ENCODE measurements at regions not wholly inside any gene's neighbourhood (a gene's known extent, or its start where the extent isn't known, plus 50 kb on each side); places are given as distances from the start of the nearest gene placed in this dataset.

DNA sequence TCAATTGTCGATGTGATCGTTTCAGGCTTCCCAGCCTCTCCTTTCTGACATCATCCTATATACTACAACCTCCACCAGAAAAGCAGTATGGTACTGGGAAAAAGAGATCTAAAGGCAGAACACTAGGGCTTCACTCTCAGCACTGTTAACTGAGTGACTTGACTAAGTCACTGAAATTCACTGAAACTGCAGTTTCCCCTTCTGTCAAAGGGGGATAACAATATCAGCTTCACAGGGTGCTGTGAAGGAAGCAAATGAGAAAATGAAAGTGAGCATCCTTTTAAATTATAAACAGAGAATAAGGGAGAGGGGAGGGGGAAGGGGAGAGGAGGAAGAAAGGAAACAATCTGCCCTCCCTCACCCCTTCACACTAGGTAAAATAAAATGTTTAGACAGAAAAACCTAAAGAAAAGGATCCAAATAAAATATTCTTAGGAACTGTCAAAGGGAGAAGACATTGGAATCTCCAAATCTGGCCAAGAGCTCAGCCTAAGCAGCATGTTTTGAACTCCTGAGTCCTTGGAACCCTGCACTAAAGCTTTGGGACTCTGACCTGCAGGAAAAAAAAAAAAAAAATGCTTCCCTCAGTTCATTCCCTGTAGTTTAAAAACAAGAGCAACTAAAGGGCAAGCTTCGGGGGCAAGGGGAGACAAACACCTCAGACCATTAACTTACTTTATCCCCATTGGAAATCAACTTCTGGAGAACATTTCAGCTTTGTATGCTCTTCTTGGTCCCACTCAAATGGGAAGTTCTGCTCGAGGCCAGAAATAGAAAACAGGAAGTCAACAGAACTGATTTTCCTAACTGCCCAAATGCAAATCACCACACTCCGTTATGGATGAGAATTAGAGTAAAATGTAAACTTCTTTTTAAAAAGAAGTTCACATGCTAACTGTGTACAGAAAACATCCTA is 178.3 kb downstream of the DEPDC1B start:
- Mint-ChIP-seq H3K27ac (no peak overlapping the region), H3K36me3 (no peaks in the 10 kb centered on the region), H3K9me3 (peaks cover 0 to 4% of the 10 kb centered on the region in 2 donors)
- DNase-seq (ENCODE audit: low spot score in 2 of 2), result no peak
- ATAC-seq, result no peak

DNA sequence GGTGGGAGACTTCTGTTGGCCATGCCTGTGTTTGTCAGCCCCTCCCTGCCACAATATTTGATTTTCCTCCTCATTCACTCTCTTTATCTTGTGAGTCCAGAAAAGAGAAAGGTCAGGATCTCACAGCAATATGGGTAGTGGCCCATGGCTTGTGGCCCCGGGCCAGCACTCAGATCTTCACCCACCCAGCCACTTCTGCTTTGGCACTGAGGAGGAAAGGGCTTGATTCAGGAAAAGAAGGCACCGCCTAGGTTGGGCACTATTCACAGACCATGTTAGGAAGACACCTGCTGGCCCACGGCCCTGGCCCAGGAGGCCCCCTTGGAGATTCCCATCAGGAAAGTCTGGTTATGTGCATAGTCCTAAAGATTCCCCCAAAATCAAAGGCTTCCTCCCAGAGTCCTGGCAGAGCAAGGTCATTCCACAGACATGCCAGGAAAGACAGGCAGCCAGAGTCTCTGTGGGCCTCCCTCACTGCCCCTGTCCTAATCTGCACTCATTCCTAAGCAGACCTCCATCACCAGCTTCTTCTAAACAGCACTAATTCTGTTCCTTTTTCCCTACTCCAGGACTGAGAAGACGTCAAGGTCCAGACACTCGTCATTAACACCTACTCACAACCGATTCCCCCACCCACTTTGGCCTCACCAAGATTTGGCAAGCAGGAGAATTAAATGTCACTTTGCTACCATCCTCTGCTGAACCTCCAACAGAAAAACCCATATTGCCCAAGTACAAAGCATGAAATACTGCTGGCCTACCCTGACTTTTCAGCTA is 179.3 kb downstream of the DEPDC1B start:
- Mint-ChIP-seq H3K36me3 (no peaks in the 10 kb centered on the region), H3K9me3 (peaks cover 0 to 3% of the 10 kb centered on the region in 2 donors), H3K27ac (no peak overlapping the region)
- ATAC-seq (no peak), DNase-seq (ENCODE audit: low spot score in 2 of 2) (no peak)

DNA sequence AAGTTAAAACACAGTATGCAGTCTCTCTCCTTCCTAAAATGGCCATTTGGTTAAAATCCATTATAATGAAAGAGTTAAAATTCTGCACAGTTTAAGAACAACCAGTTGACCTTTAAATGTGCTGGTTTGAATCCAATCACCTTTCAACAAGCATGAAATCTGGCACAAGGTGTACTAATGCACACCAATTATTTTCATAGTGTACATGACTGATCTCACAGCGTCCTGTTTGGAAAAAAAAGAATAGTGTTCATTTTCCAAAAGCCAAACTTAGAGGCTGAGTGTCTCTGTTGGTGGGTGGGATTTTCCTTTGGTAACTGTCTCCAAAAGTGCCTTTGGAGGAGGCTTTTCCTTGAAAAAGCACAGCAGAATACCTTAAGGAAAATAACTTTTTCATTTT is 180.6 kb downstream of the DEPDC1B start:
- H3K9me3 Mint-ChIP-seq, result no peaks in the 10 kb centered on the region
- DNase-seq (ENCODE audit: low spot score in 2 of 2) (no peak), ATAC-seq (no peak)
- no peak overlapping the region for H3K27ac Mint-ChIP-seq
- no peaks in the 10 kb centered on the region for H3K36me3 Mint-ChIP-seq

DNA sequence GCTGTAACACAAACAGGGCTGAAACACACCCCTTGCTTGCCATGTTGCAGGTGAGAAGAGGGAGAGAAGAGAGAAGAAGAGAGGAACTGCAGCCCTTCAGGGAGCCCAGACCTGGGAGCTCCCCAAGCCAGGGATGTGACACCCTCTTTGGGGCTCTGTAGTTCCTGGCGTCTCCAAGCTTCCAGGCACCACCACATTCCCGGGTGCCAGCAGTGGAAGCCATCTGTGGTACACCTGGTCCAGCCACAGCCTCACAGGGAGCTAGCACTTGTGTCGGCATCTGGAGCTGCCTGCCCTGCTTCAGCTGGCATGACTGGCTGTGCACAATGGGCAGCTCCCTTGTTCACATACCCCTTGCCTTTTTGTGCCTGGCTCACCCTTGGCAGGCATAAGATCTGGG is 182.1 kb downstream of the DEPDC1B start:
- H3K27ac Mint-ChIP-seq, result no peak overlapping the region
- DNase-seq (ENCODE audit: low spot score in 2 of 2) (no peak), ATAC-seq (no peak)
- H3K36me3 Mint-ChIP-seq, result no peaks in the 10 kb centered on the region
- H3K9me3 Mint-ChIP-seq, result no peaks in the 10 kb centered on the region

DNA sequence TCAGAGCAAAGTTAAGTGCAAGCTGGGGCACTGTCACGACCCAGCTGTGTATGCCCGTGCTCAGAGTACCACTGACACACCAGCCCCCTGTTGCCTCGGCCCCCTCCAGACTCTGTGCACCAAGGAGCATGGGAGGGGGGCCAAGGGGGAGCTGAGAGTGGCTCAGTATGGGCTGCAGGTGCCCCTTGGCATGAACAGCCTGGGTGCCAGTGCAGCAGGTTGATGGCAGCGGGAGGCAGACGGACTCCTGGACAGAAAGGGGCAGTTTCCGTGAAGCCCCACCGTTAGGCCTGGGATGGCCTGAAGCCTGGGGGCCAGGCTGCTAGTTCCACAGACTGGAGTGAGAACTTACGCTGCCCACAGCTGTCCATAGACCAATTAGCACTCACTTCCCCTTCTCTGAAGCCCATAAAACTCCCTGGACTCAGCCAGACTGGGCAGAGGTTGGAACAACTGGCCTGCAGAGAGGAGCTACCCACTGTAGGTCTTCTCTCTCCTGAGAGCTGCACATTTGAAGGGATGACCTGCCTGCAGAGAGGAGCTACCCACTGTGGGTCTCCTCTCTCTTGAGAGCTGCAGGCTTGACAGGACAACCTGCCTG is 182.8 kb downstream of the DEPDC1B start:
- Mint-ChIP-seq H3K36me3 (no peaks in the 10 kb centered on the region), H3K27ac (no peak overlapping the region), H3K9me3 (no peaks in the 10 kb centered on the region)
- DNase-seq (ENCODE audit: low spot score in 2 of 2) (no peak), ATAC-seq (no peak)

DNA sequence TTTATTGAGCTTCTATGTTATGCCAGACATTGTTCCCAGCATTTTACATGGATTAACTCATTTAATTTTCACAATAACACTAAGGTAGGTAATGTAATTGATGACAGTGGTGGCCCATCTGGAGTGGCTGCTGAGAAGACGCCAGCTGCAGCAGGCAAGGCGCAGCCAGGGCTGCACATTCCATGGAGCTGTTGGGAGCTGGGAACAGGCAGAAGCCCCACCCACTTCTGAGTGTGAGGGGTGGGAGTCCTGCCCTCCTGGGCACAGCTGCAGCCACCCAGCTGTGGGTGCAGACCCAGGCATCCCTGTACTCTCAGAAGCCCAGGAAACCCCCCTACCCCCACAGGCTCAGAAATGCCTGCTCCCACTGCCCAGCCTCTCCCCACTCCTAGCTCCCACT is 183.3 kb downstream of the DEPDC1B start:
- ATAC-seq (no peak), DNase-seq (ENCODE audit: low spot score in 2 of 2) (no peak)
- H3K9me3 Mint-ChIP-seq, result no peaks in the 10 kb centered on the region
- H3K36me3 Mint-ChIP-seq, result no peaks in the 10 kb centered on the region
- no peak overlapping the region for H3K27ac Mint-ChIP-seq

DNA sequence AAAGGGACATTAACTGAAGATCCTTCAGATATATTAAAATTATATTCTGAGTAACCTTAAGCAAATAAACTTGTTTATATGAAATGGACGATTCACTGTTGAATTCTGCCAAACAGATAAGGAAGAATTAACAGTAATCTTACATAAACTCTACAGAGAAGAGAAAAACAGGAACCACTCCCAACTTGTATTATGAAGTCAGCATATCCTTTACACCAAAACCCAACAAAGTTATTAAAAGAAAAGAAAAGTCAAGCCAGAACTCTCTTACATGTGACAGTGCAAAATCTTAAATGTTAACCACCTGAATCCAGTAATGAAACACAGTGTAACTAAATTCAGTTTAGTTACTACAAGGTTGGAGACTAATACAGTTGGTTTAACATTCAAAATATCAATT is 185.8 kb downstream of the DEPDC1B start:
- H3K9me3 Mint-ChIP-seq, result no peaks in the 10 kb centered on the region
- H3K27ac Mint-ChIP-seq, result no peak overlapping the region
- DNase-seq (ENCODE audit: low spot score in 2 of 2) (no peak), ATAC-seq (no peak)
- H3K36me3 Mint-ChIP-seq, result no peaks in the 10 kb centered on the region

DNA sequence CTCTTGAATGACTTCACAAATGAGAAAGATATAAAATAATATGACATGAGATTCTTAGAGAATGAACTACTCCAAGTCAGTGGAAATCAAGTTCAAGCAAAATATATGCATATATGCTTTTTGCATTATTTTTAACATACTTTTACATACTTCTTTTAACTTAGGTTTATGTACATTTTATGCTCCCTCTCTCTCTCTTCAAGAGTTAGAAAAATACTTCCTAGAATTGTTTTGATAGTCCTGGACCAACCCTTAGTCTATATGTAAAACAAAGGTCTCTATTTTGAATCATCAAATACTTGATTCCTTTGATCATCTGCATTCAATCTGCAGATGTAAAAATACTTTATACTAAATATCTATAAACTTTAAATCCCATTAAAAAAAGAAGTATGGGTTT is 187.8 kb downstream of the DEPDC1B start:
- Mint-ChIP-seq H3K36me3 (no peaks in the 10 kb centered on the region), H3K9me3 (no peaks in the 10 kb centered on the region), H3K27ac (no peak overlapping the region)
- no peak for ATAC-seq
- DNase-seq (ENCODE audit: low spot score in 2 of 2), result no peak

DNA sequence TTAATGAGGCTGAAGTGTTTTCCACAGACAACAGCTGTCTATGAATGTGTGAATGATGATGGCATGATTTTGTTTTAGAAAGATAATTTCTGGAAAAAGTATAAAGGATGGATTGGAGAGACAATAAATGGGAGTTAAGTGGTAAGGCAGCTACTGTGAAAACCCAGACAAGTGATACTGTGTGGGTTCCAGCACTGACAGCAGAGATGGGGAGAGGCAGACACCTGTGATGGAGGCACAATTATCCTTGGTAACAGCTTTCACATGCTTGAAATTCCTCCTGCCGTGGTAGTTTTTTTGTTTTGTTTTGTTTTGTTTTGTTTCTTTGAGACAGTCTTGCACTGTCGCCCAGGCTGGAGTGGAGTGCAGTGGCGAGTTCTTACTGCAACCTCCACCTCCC is 189.3 kb downstream of the DEPDC1B start:
- no peak for ATAC-seq
- Mint-ChIP-seq H3K27ac (no peak overlapping the region), H3K9me3 (no peaks in the 10 kb centered on the region), H3K36me3 (no peaks in the 10 kb centered on the region)
- DNase-seq (ENCODE audit: low spot score in 2 of 2), result no peak

DNA sequence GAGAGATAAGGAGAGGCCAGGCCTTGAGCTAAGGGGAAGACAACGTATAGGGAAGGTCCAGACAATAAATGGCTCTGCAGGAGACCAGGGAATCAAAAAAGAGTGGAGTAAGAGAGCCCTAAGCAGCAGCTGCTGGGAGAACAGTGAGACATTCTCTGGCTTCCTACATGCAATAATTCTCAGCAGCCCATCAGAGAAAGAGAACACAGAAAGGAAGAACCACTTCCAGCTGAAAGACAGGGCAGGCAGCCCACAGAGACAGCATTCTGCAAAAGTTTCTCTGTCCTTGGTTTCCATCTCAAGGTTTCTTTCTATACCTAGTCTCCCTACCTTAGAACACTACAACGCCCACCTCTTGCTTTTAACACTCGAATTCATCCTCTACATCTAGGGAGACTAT is 189.9 kb downstream of the DEPDC1B start:
- ATAC-seq, result no peak
- no peak overlapping the region for H3K27ac Mint-ChIP-seq
- no peak for DNase-seq (ENCODE audit: low spot score in 2 of 2)
- H3K9me3 Mint-ChIP-seq, result no peaks in the 10 kb centered on the region
- no peaks in the 10 kb centered on the region for H3K36me3 Mint-ChIP-seq

DNA sequence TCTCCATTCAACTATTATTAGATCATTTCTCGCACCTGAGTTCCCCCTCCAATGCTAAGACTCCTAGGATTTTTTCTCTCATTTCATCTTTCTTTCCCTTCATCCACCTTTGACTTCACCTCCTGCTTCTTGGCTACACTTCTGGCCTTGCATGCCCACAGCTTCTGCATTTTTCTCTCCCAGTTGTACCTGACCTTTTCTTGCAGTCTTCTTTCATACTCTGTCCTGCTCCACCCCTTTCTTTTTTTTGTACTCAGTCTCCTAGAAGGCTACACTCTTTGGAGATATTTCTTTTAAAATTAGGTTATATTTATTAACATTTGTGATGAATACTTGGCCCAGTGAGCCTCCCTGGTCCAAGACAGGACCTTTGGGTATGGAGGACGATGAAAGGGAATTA is 190.4 kb downstream of the DEPDC1B start:
- Mint-ChIP-seq H3K36me3 (no peaks in the 10 kb centered on the region), H3K27ac (no peak overlapping the region), H3K9me3 (no peaks in the 10 kb centered on the region)
- DNase-seq (ENCODE audit: low spot score in 2 of 2) (no peak), ATAC-seq (no peak)

DNA sequence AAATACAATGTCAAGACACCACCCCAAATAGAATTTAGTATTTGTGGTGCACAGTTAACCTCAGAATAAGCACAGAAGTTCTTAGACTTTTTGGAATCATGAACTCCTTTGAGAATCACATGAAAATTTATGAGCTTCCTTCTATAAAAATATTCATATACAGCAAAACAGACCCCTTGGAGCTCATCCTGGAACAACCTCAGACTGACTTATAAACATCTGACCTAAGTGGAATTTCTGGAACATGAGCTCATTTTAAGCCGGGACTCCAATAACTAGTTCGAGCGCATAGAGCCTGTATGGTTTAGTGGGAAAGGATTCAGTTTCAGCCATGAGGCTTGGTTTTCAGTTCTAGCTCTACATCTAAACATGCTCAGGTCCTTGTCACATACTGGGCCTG is 192.3 kb downstream of the DEPDC1B start:
- H3K9me3 Mint-ChIP-seq, result peaks cover 0 to 5% of the 10 kb centered on the region in 2 donors
- ATAC-seq (no peak), DNase-seq (ENCODE audit: low spot score in 2 of 2) (no peak)
- no peak overlapping the region for H3K27ac Mint-ChIP-seq
- no peaks in the 10 kb centered on the region for H3K36me3 Mint-ChIP-seq

DNA sequence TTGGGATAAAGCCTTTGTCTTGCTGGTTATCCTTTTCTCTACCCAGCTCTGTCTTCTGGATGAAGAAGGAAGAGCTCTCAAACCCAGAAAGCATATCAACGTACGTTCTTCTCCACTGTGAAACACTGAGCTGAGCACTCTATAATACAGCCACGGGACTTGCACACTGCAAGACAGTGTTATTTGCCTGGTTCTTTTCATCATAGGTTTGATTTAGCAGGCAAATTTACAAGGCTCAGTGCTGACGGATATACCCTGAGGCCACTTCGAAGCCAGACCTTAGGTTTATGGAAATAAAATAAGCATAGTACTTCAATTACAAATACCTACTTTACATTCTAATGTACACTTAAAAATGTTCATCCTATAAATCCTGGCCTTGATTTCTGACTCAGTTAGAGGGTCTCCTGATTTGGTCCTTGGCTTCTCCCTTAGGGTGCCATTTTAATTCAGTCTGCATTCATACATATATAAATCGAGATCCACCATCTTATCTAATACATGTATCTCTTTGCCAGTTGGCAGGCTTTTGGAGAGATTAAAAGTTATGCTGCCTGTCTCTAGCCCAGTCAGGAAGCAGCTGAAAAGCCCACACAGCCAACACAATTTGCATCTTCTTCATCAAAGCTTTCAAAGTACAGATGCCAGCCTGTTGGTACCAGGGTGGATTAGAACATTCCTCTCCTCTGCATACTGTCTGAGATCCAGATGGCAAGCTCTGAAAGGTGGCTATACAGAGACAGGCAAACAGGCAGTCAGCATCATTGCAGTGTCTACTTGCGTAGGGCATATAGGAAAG is 194.4 kb downstream of the DEPDC1B start:
- no peak overlapping the region for H3K27ac Mint-ChIP-seq
- peaks cover 0 to 5% of the 10 kb centered on the region in 2 donors for H3K9me3 Mint-ChIP-seq
- no peak for DNase-seq (ENCODE audit: low spot score in 2 of 2)
- no peak for ATAC-seq
- H3K36me3 Mint-ChIP-seq, result no peaks in the 10 kb centered on the region

DNA sequence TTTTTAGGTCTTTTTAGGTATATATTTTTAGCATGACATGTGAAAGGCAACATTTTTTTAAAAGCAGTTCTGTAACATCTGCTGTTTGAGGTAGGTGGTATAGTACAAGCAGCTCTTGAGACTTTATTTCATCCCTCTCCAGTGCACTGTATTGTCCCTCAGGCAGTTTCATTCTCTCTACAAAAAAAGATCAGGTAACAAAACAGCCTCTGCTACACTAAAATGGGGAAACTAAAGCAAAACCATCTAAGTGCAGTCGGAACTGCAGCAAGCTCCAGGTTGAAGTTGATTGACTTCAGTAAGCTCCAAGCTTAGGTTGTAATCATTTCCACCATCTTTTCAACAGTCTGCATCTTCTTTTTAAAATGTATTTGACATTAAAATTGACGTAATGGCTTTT is 195.6 kb downstream of the DEPDC1B start:
- no peaks in the 10 kb centered on the region for H3K36me3 Mint-ChIP-seq
- DNase-seq (ENCODE audit: low spot score in 2 of 2), result no peak

DNA sequence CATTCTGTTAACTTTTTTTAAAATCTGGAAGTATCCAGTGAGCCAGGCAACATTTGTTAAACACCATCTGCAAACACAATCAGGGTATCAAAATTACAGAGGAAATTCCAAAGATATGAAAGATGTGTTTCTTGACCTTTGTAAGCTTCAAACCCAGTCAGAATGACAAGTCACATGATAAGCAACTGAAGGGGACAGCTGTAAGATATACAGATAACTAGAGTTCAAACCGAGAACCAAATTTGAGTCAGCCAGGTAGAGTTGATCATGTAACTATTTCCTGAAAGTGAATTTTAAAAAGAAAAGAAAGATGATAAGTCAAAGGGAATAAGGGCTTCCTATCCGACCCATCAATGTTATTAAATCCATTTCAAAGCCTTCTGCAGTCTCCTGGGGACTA is 196.2 kb downstream of the DEPDC1B start:
- Mint-ChIP-seq H3K9me3 (peaks cover 0 to 5% of the 10 kb centered on the region in 2 donors), H3K27ac (no peak overlapping the region), H3K36me3 (no peaks in the 10 kb centered on the region)
- no peak for ATAC-seq
- DNase-seq (ENCODE audit: low spot score in 2 of 2), result no peak

More for the DNA sequence above, 195.6 kb downstream of the DEPDC1B start:
- peaks cover 0 to 5% of the 10 kb centered on the region in 2 donors for H3K9me3 Mint-ChIP-seq
- no peak overlapping the region for H3K27ac Mint-ChIP-seq
- no peak for ATAC-seq

DNA sequence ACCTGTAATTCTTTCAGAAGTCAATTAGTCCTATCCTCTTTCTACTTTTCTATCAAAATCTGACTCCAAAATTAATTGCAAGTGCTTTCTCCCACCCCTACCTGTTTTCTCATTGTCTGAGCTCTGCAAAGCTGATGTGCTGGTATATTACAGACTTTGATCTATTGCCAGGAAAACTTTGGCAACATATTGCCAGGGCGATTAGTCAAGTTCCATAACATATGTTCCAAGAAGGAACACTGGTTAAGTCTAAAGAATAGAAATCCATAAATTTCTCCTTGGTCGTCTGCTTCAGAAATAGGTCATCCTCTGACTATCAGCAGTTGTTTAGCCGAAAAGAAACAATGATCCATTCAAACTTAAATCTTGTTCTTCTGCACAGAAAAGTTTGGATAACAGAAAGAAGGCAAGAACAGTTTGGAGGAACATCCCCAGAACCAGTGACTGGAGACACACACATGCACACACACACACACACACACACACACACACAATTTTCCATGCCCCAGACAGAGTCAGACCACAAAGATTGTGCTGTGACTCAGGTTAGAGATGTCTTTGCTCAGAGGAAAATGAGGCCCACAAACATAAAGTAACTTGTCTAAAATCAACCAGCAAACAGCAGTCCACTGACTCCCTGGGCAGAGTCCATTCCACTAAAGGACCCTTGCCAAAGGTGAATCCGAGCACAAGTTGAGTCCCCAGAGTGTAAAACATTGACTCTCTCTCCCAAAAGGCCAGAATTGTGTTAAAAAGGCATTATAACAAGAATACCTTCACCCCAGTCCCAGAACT is 202.1 kb downstream of the DEPDC1B start:
- Mint-ChIP-seq H3K27ac (no peak overlapping the region), H3K9me3 (peaks cover 3 to 5% of the 10 kb centered on the region in 2 donors), H3K36me3 (no peaks in the 10 kb centered on the region)
- ATAC-seq, result no peak
- no peak for DNase-seq (ENCODE audit: low spot score in 2 of 2)
